Neural progenitor cell (in vitro differentiated cells): ENCODE measurements at regions not wholly inside any gene's neighbourhood (a gene's known extent, or its start where the extent isn't known, plus 50 kb on each side); places are given as distances from the start of the nearest gene placed in this dataset.

Experiments
- DNase-seq: peaks from one replicate; pipeline ENCODE4 v3.0.0-alpha.2; 2016; ENCODE audit warnings: low spot score
- H2AFZ ChIP-seq: fragments of 200-600 bp; sonication (generic); replicated peaks from 2 replicates; pipeline ENCODE4 v1.6.1; 2016; ENCODE audit warnings: antibody characterized with exemption
- H3F3A ChIP-seq: fragments of 200-600 bp; sonication (generic); 2 replicates; pipeline ENCODE4 v1.6.1; 2016; ENCODE audit warnings: antibody characterized with exemption, low read depth
- H3K27ac ChIP-seq: fragments of 200-600 bp; sonication (generic); 2 replicates; pipeline ENCODE4 v1.5.1; 2016; ENCODE audit warnings: mild to moderate bottlenecking
- H3K27me3 ChIP-seq: fragments of 200-600 bp; sonication (generic); 2 replicates; pipeline ENCODE4 v1.6.1; 2016; ENCODE audit warnings: mild to moderate bottlenecking, moderate library complexity
- H3K36me3 ChIP-seq: fragments of 200-600 bp; sonication (generic); 2 replicates; pipeline ENCODE4 v1.5.1; 2016
- H3K4me1 ChIP-seq: fragments of 200-600 bp; sonication (generic); 2 replicates; pipeline ENCODE4 v1.6.1; 2016; ENCODE audit warnings: mixed run types
- H3K4me2 ChIP-seq: fragments of 200-600 bp; sonication (generic); 2 replicates; pipeline ENCODE4 v1.6.1; 2016
- H3K4me3 ChIP-seq: fragments of 200-600 bp; sonication (generic); 2 replicates; pipeline ENCODE4 v1.5.1; 2016
- H3K79me2 ChIP-seq: fragments of 200-600 bp; sonication (generic); 2 replicates; pipeline ENCODE4 v1.6.1; 2016; ENCODE audit warnings: low read depth
- H3K9ac ChIP-seq: fragments of 200-600 bp; sonication (generic); 2 replicates; pipeline ENCODE4 v1.6.1; 2016
- H3K9me3 ChIP-seq: fragments of 200-600 bp; sonication (generic); 2 replicates; pipeline ENCODE4 v1.5.1; 2016; ENCODE audit warnings: low read depth
- H4K20me1 ChIP-seq: fragments of 200-600 bp; sonication (generic); 2 replicates; pipeline ENCODE4 v1.6.1; 2016; ENCODE audit warnings: low read depth
- H3K27ac Mint-ChIP-seq: 3 replicates; pipeline ENCODE4 v1.8.0; 2021; ENCODE audit warnings: mixed read lengths
- H3K27me3 Mint-ChIP-seq: 2 replicates; pipeline ENCODE4 v1.8.0; 2022; ENCODE audit warnings: low read depth, mild to moderate bottlenecking, inconsistent platforms, moderate library complexity, mixed read lengths; ENCODE audit not compliant: insufficient read depth
- H3K36me3 Mint-ChIP-seq: 3 replicates; pipeline ENCODE4 v1.8.0; 2021; ENCODE audit warnings: mixed read lengths
- H3K4me1 Mint-ChIP-seq: 3 replicates; pipeline ENCODE4 v1.8.0; 2021; ENCODE audit warnings: mixed read lengths
- H3K4me3 Mint-ChIP-seq: 3 replicates; pipeline ENCODE4 v1.8.0; 2021; ENCODE audit warnings: mild to moderate bottlenecking, moderate library complexity, mixed read lengths
- H3K9me3 Mint-ChIP-seq: 3 replicates; pipeline ENCODE4 v1.8.0; 2020; ENCODE audit warnings: mixed read lengths
- CTCF ChIP-seq: fragments of 200-600 bp; sonication (generic); IDR thresholded peaks from 2 replicates; pipeline ENCODE4 v1.5.1; 2017; ENCODE audit warnings: antibody characterized with exemption, mild to moderate bottlenecking
- EZH2 ChIP-seq: fragments of 200-600 bp; sonication (generic); IDR thresholded peaks from 2 replicates; pipeline ENCODE4 v1.6.1; 2017; ENCODE audit warnings: antibody characterized with exemption, mild to moderate bottlenecking, moderate library complexity
- EZH2phosphoT487 ChIP-seq: fragments of 200-600 bp; sonication (generic); IDR thresholded peaks from 2 replicates; pipeline ENCODE4 v1.6.1; 2017; ENCODE audit warnings: antibody characterized with exemption

GRCh38 chr12:30482650-30483049 is 213.0 kb downstream of the IPO8 start:
- Histone ChIP-seq H3K9me3 (no peaks in the 10 kb centered on the region), H3F3A (no peaks in the 10 kb centered on the region), H3K36me3 (no peaks in the 10 kb centered on the region), H3K4me2 (no peak overlapping the region), H3K4me3 (no peak overlapping the region), H3K9ac (no peak overlapping the region), H3K4me1 (no peaks in the 10 kb centered on the region), H3K27ac (no peak overlapping the region), H2AFZ (no peak overlapping the region), H4K20me1 (no peaks in the 10 kb centered on the region), H3K27me3 (no peaks in the 10 kb centered on the region), H3K79me2 (no peaks in the 10 kb centered on the region)
- no peak overlapping the region for H3K4me3 Mint-ChIP-seq
- H3K27me3 Mint-ChIP-seq = no peaks in the 10 kb centered on the region
- no peak for TF ChIP-seq CTCF
- TF ChIP-seq EZH2 = no peak
- TF ChIP-seq EZH2phosphoT487 = no peak
- DNase-seq = no peak
- H3K27ac Mint-ChIP-seq = no peak overlapping the region
- no peaks in the 10 kb centered on the region for H3K9me3 Mint-ChIP-seq
- H3K4me1 Mint-ChIP-seq = no peaks in the 10 kb centered on the region
- no peaks in the 10 kb centered on the region for H3K36me3 Mint-ChIP-seq

- peaks cover 4% of the 10 kb centered on the region for H3K27me3 Mint-ChIP-seq
- H3K4me3 Mint-ChIP-seq = no peak overlapping the region
- TF ChIP-seq EZH2phosphoT487 = no peak
- no peak for TF ChIP-seq CTCF
- TF ChIP-seq EZH2 = no peak
- Histone ChIP-seq H3K27ac (no peak overlapping the region), H3K4me3 (no peak overlapping the region), H3K4me2 (no peak overlapping the region), H3K4me1 (no peaks in the 10 kb centered on the region), H4K20me1 (no peaks in the 10 kb centered on the region), H3K9ac (no peak overlapping the region), H3K79me2 (no peaks in the 10 kb centered on the region), H3F3A (no peaks in the 10 kb centered on the region), H3K36me3 (no peaks in the 10 kb centered on the region), H3K27me3 (no peaks in the 10 kb centered on the region), H3K9me3 (no peaks in the 10 kb centered on the region), H2AFZ (no peak overlapping the region)
- no peak overlapping the region for H3K27ac Mint-ChIP-seq
- peaks cover 19% of the 10 kb centered on the region for H3K9me3 Mint-ChIP-seq
- no peak for DNase-seq
- H3K4me1 Mint-ChIP-seq = peaks cover 3% of the 10 kb centered on the region
- no peaks in the 10 kb centered on the region for H3K36me3 Mint-ChIP-seq
These were observed 222.4 kb downstream of the IPO8 start for GRCh38 chr12:30473274-30473673.

- H3K4me1 Mint-ChIP-seq = peaks cover 6% of the 10 kb centered on the region
- Histone ChIP-seq H3K9ac (no peak overlapping the region), H3K4me2 (no peak overlapping the region), H3K4me3 (no peak overlapping the region), H3K27ac (no peak overlapping the region), H2AFZ (no peak overlapping the region), H3K4me1 (peaks cover 4% of the 10 kb centered on the region), H3K27me3 (no peaks in the 10 kb centered on the region), H3F3A (no peaks in the 10 kb centered on the region), H3K79me2 (no peaks in the 10 kb centered on the region), H3K9me3 (no peaks in the 10 kb centered on the region), H3K36me3 (no peaks in the 10 kb centered on the region), H4K20me1 (no peaks in the 10 kb centered on the region)
- DNase-seq = no peak
- no peak overlapping the region for H3K27ac Mint-ChIP-seq
- H3K9me3 Mint-ChIP-seq = peaks cover 15% of the 10 kb centered on the region
- H3K4me3 Mint-ChIP-seq = no peak overlapping the region
- H3K27me3 Mint-ChIP-seq = peaks cover 4% of the 10 kb centered on the region
- no peaks in the 10 kb centered on the region for H3K36me3 Mint-ChIP-seq
- TF ChIP-seq EZH2phosphoT487 = no peak
- no peak for TF ChIP-seq EZH2
- no peak for TF ChIP-seq CTCF
These were observed 229.5 kb downstream of the IPO8 start for GRCh38 chr12:30466093-30466585.
